ENCODE measurements at regions not wholly inside any gene's neighbourhood (a gene's known extent, or its start where the extent isn't known, plus 50 kb on each side); places are given as distances from the start of the nearest gene placed in this dataset.

- no peak overlapping the region for H3K27ac ChIP-seq
- no peak for DNase-seq
- intact Hi-C loops (cut with DNase I) = no loop called here
- no peaks in the 10 kb centered on the region for H3K9me3 ChIP-seq
- H3K4me3 ChIP-seq = no peak overlapping the region
- no peaks in the 10 kb centered on the region for H3K4me1 ChIP-seq (ENCODE audit: insufficient read depth)
- no peaks in the 10 kb centered on the region for H3K36me3 ChIP-seq
- TF ChIP-seq POLR2A (IDR thresholded peaks at IDR 0.05) (no peak), CTCF (IDR thresholded peaks at IDR 0.05) (no peak), EP300 (IDR thresholded peaks at IDR 0.05) (no peak)
- 87 to 91% (median 91%) methylated on average over 21 of the region's 21 CpGs for WGBS, 3 donors
- H3K27me3 ChIP-seq = no peaks in the 10 kb centered on the region
Measured at GRCh38 chr22:47299863-47300697, 537.6 kb downstream of the TBC1D22A start.

- Histone ChIP-seq H3K4me3 (no peak overlapping the region), H3K36me3 (no peaks in the 10 kb centered on the region), H3K4me1 (ENCODE audit: insufficient read depth) (no peaks in the 10 kb centered on the region), H3K27ac (no peak overlapping the region), H3K27me3 (no peaks in the 10 kb centered on the region), H3K9me3 (no peaks in the 10 kb centered on the region)
- TF ChIP-seq POLR2A (IDR thresholded peaks at IDR 0.05) (no peak), EP300 (IDR thresholded peaks at IDR 0.05) (no peak), CTCF (IDR thresholded peaks at IDR 0.05) (no peak)
- 92 to 94% (median 94%) methylated on average over 18 of the region's 18 CpGs for WGBS, 3 donors
- no peak for DNase-seq
- intact Hi-C loops (cut with DNase I) = no loop called here
Measured at GRCh38 chr22:47299211-47299862, 536.9 kb downstream of the TBC1D22A start.

- 86 to 90% (median 89%) methylated on average over 10 of the region's 10 CpGs for WGBS, 3 donors
- intact Hi-C loops (cut with DNase I) = no loop called here
- no peak for DNase-seq
- TF ChIP-seq CTCF (IDR thresholded peaks at IDR 0.05) (no peak), POLR2A (IDR thresholded peaks at IDR 0.05) (no peak), EP300 (IDR thresholded peaks at IDR 0.05) (no peak)
- Histone ChIP-seq H3K36me3 (no peaks in the 10 kb centered on the region), H3K4me3 (no peak overlapping the region), H3K9me3 (no peaks in the 10 kb centered on the region), H3K27ac (no peak overlapping the region), H3K4me1 (ENCODE audit: insufficient read depth) (no peaks in the 10 kb centered on the region), H3K27me3 (no peaks in the 10 kb centered on the region)
Measured at GRCh38 chr22:47298017-47298785, 535.8 kb downstream of the TBC1D22A start.

GRCh38 chr22:47297261-47298016 is 535.0 kb downstream of the TBC1D22A start:
- WGBS, 3 donors = 89 to 90% (median 89%) methylated on average over 20 of the region's 20 CpGs
- no peak for DNase-seq
- Histone ChIP-seq H3K4me1 (ENCODE audit: insufficient read depth) (no peaks in the 10 kb centered on the region), H3K27me3 (no peaks in the 10 kb centered on the region), H3K27ac (no peak overlapping the region), H3K9me3 (no peaks in the 10 kb centered on the region), H3K4me3 (no peak overlapping the region), H3K36me3 (no peaks in the 10 kb centered on the region)
- intact Hi-C loops (cut with DNase I) = no loop called here
- TF ChIP-seq CTCF (IDR thresholded peaks at IDR 0.05) (no peak), EP300 (IDR thresholded peaks at IDR 0.05) (no peak)
